Coronary artery (tissue), 2 donors: ENCODE measurements at regions not wholly inside any gene's neighbourhood (a gene's known extent, or its start where the extent isn't known, plus 50 kb on each side); places are given as distances from the start of the nearest gene placed in this dataset.

ENCODE experiments used
- DNase-seq: peaks from one replicate; pipeline ENCODE4 v3.0.0-alpha.2; 2017; ENCODE audit warnings: low spot score
- H3K27ac ChIP-seq, 2 donors: fragments of 200-600 bp; sonication (generic); one replicate each; pipeline ENCODE4 v1.5.1; 2016 to 2019
- H3K4me3 ChIP-seq: fragments of 200-600 bp; sonication (generic); 2 replicates; pipeline ENCODE4 v1.5.1; 2016; ENCODE audit warnings: mild to moderate bottlenecking, moderate library complexity
- TF ChIP-seq, protein P1 (sequence below): fragments of 200-600 bp; sonication (generic); IDR thresholded peaks from one replicate; pipeline ENCODE4 v1.5.1; 2019; ENCODE audit warnings: antibody characterized with exemption

DNA sequence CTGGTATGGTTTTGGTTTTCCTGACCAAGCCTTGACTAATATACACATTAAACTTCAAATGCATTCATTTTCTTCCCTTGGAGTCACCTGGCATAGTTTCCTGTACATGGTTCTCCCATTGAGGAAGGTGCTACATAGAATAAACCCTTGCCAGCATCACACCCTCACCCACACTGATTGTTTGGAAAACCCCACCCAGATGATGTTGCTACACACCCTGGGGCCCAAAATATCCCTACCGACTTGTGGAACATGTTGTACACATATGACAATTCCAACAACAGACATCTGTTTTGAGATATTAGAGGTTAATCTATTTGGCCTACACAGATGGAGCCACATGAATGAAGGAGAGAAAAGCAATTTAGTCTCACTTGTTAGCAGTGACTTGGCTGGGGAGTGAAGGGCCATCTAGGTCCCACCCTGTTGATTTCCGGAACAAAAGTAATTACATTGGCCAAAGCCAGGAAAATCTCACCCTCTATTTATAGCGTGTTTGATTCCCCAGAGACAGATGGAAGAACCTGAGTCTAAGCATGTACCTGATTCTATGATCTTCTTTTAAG is 606.0 kb upstream of the BTBD3 start:
- H3K27ac ChIP-seq, result no peak overlapping the region
- no peak for DNase-seq
- H3K4me3 ChIP-seq, result no peak overlapping the region
- TF ChIP-seq, protein P1, sequence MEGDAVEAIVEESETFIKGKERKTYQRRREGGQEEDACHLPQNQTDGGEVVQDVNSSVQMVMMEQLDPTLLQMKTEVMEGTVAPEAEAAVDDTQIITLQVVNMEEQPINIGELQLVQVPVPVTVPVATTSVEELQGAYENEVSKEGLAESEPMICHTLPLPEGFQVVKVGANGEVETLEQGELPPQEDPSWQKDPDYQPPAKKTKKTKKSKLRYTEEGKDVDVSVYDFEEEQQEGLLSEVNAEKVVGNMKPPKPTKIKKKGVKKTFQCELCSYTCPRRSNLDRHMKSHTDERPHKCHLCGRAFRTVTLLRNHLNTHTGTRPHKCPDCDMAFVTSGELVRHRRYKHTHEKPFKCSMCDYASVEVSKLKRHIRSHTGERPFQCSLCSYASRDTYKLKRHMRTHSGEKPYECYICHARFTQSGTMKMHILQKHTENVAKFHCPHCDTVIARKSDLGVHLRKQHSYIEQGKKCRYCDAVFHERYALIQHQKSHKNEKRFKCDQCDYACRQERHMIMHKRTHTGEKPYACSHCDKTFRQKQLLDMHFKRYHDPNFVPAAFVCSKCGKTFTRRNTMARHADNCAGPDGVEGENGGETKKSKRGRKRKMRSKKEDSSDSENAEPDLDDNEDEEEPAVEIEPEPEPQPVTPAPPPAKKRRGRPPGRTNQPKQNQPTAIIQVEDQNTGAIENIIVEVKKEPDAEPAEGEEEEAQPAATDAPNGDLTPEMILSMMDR, result no peak

GRCh38 chr20:11315525-11315924 is 602.2 kb upstream of the BTBD3 start:
- H3K27ac ChIP-seq, result no peak overlapping the region
- H3K4me3 ChIP-seq, result no peak overlapping the region
- DNase-seq, result no peak
- TF ChIP-seq, protein P1, result no peak

DNA sequence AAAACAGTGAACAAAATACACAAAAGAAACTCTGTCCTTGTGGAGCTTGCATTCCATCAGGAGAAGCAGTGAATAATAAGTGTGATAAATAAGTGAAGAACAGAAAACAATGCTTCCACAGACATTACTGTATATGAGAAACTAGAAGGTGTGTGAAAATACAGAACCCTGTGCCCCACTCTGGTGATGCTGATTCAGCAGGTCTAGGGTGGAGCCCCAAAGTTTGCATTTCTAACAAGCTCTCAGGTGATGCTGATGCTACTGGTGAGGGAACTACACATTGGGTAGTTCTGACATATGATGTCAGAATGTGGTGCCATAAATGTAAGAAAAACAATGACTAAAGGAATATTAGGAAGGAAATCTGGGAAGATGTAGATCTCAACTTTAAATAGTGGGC is 601.4 kb upstream of the BTBD3 start:
- Histone ChIP-seq H3K27ac (no peak overlapping the region), H3K4me3 (no peak overlapping the region)
- TF ChIP-seq, protein P1, result no peak
- DNase-seq, result no peak

DNA sequence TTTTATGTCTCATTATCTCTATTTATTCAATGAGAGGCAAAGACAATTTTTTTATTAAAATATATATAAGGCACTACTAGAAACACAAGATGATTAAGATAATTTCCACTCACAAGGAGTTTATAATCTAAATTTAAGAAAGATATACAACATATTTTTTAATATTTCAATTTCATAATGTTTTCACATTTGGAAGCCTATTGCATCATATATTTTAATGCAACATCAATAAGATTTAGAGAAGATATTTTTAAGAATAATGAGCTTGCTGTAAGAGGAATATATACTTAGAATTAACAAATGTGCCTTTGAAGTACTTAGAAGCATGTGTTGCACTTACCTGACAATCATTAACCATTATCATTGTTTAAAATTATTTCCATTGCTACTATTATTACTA is 597.7 kb upstream of the BTBD3 start:
- DNase-seq, result no peak
- Histone ChIP-seq H3K4me3 (no peak overlapping the region), H3K27ac (no peak overlapping the region)
- TF ChIP-seq, protein P1, result no peak

GRCh38 chr20:11323816-11324215 is 593.9 kb upstream of the BTBD3 start:
- DNase-seq, result no peak
- H3K27ac ChIP-seq, result no peak overlapping the region
- TF ChIP-seq, protein P1, result no peak
- H3K4me3 ChIP-seq, result no peak overlapping the region

- Histone ChIP-seq H3K4me3 (no peak overlapping the region), H3K27ac (no peak overlapping the region)
- no peak for DNase-seq
- TF ChIP-seq, protein P1, result no peak
Observed at GRCh38 chr20:11324990-11325389, 592.7 kb upstream of the BTBD3 start.

GRCh38 chr20:11328839-11329238 is 588.9 kb upstream of the BTBD3 start:
- TF ChIP-seq, protein P1, result no peak
- Histone ChIP-seq H3K27ac (no peak overlapping the region), H3K4me3 (no peak overlapping the region)
- no peak for DNase-seq
